HG02840 (cell line): ENCODE measurements at regions not wholly inside any gene's neighbourhood (a gene's known extent, or its start where the extent isn't known, plus 50 kb on each side); places are given as distances from the start of the nearest gene placed in this dataset.

ENCODE experiments used
- ATAC-seq: cut with Tn5 transposase; IDR thresholded peaks from one replicate; pipeline ENCODE4 v1.9.1; 2021; ENCODE audit warnings: mild to moderate bottlenecking, moderate library complexity, moderate number of reproducible peaks; ENCODE audit not compliant: unreplicated experiment, low FRiP score

GRCh38 chr1:229759586-229759985 lies 133.5 kb downstream of the URB2 start:
- ATAC-seq, result no peak

DNA sequence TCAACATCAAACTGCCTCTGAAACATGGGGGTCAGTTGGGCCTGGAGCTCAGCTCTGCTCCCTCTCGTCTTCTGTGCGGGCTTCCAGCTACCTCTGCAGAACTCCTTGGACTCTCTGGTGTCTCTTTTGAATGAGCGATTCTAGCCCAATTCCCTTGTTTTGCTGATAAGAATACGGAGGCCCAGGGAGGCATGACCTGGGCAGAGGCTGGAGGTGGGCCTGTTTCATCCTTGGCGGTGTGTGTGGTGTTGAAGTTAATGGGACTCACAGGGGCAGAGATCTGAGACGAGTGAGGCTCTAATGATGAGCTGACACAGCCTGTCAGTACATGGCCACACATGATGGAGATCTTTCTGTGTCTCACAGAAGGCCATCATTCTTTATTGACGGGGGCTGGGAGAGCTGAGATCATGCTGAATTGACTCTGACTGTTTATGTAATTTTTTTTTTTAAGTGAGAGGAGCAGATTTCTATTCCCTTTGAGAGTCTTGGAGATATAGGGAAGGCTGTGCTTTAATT lies 134.5 kb downstream of the URB2 start:
- ATAC-seq, result no peak

DNA sequence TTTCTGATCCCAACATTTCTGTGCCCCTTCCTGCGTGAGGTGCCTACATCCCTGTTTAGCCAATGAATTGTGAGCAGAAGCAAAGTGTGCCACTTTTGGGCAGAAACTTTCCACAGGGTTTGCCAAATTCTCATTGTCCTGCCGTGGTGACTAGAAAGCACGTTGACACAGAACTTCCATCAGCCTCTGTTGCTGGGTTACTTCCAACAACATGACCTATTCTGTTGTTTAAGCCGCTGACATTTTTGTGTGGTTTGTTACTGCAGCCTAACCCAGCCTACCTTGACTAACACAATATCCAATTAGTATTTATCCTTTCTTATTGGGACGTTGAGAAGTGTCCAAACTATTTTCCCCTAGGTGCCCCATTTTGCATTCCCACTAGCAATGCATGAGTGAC lies 136.8 kb downstream of the URB2 start:
- no peak for ATAC-seq

DNA sequence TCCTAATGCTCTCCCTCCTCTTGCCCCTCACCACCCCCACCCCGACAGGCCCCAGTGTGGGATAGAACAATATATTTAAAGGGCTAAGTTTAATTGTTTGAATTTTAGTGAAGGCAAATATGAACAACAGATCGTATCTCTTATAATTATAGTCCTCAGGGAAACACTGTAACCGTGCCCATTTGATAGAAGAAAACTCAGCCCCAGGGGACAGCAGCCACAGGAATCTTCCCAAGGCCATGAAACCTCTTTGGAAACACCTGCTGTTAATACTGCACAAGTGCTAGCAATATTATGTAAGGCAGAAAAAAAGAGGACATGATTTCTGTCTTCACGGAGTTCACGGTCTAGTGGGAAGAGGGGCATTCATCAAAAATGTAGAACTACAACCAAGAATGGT lies 142.2 kb downstream of the URB2 start:
- ATAC-seq, result no peak

GRCh38 chr1:229769006-229769405 lies 143.0 kb downstream of the URB2 start:
- ATAC-seq, result no peak

GRCh38 chr1:229769809-229770208 lies 143.8 kb downstream of the URB2 start:
- no peak for ATAC-seq

DNA sequence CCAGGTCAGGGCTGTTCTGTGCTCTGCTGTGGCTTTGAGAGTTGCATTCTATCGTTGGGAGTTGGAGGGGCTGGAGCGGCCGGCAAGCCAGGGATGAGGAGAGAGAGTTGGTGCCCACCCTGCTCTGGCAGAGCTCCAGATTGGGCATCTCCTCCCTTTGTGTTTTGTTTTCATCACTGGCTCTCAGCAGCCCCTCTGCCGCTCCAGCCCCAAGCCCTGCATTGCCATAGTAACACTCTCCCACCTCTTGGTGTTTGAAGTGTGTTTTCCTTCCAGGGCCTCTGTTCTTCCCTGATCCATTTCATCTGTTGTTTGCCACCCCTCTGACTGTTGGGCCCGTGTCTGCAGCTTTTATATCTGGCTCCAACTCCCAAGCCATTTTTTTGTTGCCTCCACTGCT lies 152.7 kb downstream of the URB2 start:
- no peak for ATAC-seq

DNA sequence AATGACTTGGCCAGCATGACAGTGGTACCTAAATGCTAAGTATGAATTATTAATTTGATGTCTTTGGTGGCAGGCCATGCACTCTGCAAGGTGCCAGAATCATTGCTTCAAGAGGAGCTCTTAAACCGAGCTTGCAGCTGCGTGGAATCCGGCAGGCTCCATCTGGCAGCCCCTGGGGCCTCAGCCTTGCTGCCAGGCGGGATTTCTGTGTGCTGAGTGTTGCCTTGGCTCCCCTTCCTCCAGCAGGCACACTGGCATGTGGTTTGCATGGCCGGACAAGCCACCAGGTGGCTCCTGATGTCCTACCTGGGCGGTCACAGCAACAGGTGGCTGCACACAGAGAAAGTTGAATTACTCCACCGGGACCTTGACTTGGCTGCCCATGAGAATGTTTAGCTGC lies 155.4 kb downstream of the URB2 start:
- ATAC-seq, result no peak

GRCh38 chr1:229782469-229782868 lies 156.4 kb downstream of the URB2 start:
- no peak for ATAC-seq

DNA sequence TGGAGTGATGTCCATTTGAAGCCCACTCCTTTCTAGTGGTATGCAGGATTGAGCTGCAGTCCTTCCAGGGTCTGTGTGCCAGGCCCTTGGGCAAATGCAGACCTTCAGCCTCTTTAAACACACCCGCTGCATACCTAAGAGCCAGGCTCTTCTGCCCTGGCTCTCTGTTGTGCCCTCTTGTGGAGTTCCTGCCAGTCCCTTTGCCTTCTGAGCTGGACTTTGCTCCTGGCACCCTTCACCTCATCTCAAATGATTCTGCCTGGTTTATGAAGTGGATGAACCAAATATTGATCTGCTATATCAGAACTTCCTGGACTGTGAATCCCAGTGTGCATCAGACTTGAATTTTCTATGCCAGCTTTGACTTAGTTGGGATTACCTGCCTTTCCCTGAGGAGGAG lies 158.8 kb downstream of the URB2 start:
- no peak for ATAC-seq

- no peak for ATAC-seq
Observed at GRCh38 chr1:229786974-229787610, 161.0 kb downstream of the URB2 start.

- ATAC-seq, result no peak
Observed at GRCh38 chr1:229788004-229788403, 162.0 kb downstream of the URB2 start.

GRCh38 chr1:229792012-229792975 lies 166.2 kb downstream of the URB2 start:
- ATAC-seq, result no peak

DNA sequence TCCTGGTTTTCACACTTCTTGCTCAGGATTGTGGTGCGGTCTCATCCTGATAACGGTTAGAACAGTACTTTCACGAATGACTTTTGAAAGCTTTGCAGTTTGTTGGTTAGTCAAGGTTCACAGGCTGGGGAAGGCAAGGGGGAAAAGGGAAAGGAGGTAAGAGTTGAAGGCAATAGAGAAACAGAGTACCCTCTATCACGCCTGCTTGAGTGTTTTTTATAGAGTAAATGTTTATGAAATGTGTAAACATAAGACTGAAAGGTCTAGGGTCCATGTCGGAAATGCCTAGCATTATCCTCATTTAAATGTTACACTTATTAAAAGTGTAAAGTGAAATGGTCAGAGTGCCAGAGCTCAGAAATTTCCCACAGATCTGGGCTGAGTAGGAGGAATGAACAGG lies 167.4 kb downstream of the URB2 start:
- ATAC-seq, result no peak

DNA sequence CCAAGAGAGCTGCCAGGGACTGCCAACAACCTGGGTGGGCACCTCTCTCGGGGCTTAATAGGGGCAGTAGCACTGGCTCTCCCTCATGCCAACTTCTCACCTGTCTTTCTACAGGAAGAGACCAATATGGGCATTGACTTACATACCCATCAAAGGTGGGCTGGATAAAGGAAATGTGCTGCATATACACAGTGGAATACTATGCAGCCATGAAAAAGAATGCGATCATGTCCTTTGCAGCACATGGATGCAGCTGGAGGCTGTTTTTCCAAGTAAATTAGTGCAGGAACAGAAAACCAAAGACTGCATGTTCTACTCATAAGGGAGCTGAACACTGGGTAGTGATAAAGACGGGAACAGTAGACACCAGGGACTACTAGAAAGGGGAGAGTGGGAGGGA lies 172.5 kb downstream of the URB2 start:
- no peak for ATAC-seq

DNA sequence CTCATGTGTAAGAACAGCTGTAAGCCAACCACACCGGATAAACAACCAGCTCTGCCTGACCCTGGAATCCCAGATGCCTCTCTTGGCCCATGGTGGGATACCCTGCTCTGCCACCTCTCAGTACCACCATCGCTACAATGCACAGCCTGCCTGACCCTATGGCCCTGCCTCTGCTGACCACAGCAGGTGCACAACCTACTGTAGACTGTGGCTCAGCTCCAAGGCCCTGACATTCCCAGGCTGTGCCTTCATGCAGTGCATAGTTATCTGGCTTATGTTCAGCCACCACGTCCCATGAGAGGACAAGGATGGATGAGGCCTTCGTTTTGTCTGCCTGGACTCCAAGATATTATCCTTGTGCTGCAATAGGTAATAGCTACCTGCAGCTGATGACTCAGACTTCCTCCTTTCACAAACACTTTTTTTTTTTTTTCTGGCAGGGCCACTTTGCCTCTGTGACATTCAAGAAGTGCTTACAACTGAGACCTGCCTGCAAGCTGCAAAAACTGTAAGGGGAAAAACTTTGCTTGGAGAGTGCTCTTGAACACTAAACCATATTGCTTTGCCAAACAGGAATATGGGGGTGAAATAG lies 177.7 kb downstream of the URB2 start:
- no peak for ATAC-seq

DNA sequence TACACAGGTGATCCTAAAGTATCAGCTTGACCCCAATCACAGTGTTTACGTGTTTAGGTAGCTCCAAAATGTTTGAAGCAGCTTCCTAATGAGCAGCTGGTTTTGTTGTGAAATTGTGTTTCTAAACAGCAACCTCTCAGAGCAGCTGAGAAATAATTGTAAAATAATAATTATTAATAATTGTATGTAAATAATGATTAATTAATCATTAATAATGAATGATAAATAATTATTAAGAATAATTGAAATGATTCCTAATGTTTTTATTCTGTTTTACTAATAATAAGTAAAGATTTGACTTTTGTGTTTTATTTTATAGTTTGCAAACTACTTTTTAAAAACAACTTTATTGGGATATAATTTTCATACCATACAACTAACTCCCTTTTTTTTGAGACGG lies 182.2 kb downstream of the URB2 start:
- ATAC-seq, result no peak

DNA sequence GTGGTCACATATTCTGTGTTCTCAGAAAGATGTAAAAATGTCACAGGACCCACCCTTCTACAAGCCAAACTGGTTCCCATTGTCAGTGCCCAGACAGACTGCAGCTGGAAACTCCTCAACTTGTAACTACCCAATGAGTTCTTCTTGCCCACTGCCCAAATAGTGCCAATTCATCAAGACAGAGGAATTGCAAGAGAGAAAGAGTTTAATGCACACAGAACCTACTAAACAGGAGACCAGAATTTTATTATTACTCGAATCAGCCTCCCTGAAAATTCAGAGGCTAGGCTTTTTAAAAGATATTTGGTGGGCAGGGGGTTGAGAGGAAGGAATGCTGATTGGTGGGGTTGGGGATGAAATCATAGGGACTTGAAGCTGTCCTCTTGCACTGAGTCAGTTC lies 184.1 kb downstream of the URB2 start:
- no peak for ATAC-seq

- no peak for ATAC-seq
Observed at GRCh38 chr1:229810961-229811360, 184.9 kb downstream of the URB2 start.

GRCh38 chr1:229812148-229812547 lies 186.1 kb downstream of the URB2 start:
- no peak for ATAC-seq

DNA sequence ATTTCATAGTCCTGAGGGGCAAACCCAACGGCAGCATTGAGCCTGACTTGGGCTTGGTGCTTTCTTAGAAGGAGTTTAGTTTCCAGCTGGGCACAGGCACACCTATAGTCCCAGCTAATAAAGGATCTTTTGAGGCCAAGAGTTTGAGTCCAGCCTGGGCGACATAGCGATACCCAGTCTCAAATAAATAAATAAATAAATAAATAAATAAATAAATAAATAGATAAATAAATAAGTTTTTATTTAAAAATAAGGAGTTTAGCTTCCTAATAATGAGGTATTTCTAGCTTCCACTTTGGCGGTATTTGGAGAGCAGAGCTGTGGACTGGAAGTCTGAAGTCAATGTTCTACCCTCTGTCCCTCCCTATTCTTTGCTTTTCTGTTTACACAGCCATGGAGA lies 186.6 kb downstream of the URB2 start:
- ATAC-seq, result no peak
